SK-MEL-5 (cell line): ENCODE measurements at regions not wholly inside any gene's neighbourhood (a gene's known extent, or its start where the extent isn't known, plus 50 kb on each side); places are given as distances from the start of the nearest gene placed in this dataset.

Experiments
- DNase-seq: peaks from one replicate; pipeline ENCODE4 v3.0.0-alpha.2; 2016; ENCODE audit warnings: low read depth, low spot score
- in situ Hi-C: cut with HindIII; loops from 2 replicates; pipeline ENCODE4 v1.10.0; 2016; ENCODE audit warnings: low sequenced_read_pairs, high pct_unique_total_duplicates, low pct_unique_long_range_greater_than_20kb

GRCh38 chr2:146259816-146260215, 1585.0 kb upstream of the ACVR2A start:
- DNase-seq: no peak
- in situ Hi-C loops: no loop called here

DNA sequence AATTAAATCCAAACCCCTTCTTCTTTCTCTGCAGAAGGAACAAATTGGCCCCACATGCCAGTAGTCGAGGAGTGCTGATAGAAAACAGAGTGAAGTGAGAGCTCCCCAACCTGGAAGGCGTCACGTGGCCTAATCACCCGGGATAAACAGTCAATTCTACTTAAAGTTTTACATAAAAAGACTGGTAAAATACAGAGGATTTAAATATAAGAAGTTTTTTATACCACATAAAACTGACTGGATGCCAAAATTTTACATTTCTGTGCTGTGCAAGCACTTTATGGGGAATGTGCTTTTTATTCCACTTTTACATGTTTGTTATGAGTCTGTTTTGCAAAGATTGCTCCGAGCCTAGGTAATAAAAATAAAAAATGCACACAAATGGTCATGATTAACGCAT, 1586.8 kb upstream of the ACVR2A start:
- in situ Hi-C loops: no loop called here
- no peak for DNase-seq

- no peak for DNase-seq
- in situ Hi-C loops: no loop called here
Observed at GRCh38 chr2:146252119-146252518, 1592.7 kb upstream of the ACVR2A start.

DNA sequence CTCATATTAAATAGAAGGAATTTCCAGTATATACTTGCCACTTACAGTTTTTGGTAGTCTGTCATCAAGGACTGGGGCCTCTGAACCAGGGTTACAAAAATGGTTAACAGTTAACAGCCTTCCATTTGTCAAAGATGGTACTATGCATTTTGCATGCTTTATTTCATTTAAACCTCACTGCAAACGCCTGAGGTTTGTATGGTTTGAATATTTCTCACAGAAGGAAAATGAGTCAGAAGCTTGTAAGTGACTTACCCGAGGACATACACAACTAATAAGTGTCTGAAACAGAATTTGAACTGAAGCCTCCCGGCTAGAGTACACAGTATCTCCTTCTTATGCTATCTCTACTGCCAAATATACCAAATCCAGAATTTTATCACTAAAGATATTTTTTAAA, 1593.5 kb upstream of the ACVR2A start:
- in situ Hi-C loops: no loop called here
- no peak for DNase-seq

DNA sequence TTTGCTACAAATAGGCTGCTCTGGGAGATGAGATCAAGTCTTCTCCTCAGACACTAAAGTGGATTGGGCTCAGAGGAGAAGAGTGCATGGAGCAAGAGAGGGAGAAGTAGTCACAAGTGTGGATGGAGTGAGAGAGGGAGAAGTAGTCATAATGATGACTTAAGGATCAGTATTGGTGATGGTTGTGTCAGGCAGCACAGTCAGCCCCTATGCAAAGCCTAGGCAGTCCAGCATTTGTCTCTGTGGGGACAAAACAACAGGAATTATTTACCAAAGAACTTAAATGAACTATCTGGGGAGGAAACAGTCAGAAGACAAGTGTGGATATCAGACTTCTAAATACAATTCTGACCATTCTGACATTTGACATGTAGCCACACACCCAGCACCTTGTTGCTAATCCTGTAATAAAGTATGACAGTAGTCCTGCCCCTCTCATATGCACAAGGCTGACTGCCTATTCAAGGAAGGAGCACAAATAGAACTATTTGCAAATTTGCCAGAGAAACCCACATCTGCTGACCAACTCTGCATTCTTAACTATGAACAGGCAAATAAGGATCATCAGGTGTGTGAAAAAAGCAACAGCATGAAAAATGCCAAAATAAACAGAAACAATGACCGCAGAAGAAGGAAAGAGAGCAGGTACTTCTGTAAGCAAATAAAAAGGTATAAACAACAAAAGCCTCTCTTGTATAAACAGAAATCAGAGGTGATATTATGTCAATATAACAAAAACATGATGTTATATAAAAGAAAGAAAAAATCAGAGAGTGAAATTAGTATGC, 1597.9 kb upstream of the ACVR2A start:
- DNase-seq: no peak
- in situ Hi-C loops: no loop called here

DNA sequence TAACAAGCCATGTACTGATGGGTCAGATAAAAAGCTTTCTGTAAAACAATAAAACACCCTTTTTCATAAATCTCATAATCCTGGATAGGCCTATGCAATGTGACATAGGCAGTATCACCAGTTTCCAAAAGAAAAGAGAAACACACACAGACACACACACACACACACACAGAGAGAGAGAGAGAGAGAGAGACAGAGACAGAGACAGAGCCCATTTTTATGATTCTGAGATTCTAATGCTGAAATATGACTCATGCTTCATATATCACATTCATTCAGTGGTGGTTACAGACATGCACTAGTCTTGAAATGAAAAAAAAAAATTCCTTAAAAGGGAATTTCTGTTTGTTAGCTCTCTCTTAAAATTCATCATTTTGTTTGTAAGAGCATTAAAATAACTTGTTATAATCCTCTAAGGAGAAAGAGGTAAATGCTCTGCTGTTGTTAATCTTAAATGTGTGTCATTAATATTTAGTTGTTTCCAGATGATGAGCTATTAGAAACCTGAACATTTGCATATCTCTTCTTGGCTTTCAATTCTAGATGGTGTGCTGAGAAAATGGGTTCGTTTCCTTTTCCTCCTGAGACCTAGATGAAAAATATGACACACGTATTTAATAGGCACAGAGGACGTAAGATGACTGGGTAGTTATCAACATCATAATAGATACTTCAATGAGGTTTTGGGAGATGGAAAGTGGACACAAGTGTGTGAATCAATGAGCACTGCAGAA, 1598.7 kb upstream of the ACVR2A start:
- DNase-seq: no peak

GRCh38 chr2:146244830-146245229, 1600.0 kb upstream of the ACVR2A start:
- no peak for DNase-seq
- in situ Hi-C loops: no loop called here

More for the DNA sequence above, 1598.7 kb upstream of the ACVR2A start:
- in situ Hi-C loops: no loop called here

- DNase-seq: no peak
- in situ Hi-C loops: no loop called here
Observed at GRCh38 chr2:146244131-146244530, 1600.7 kb upstream of the ACVR2A start.

- in situ Hi-C loops: no loop called here
- DNase-seq: no peak
Observed at GRCh38 chr2:146241023-146241422, 1603.8 kb upstream of the ACVR2A start.

- DNase-seq: no peak
- in situ Hi-C loops: no loop called here
Observed at GRCh38 chr2:146240391-146240790, 1604.4 kb upstream of the ACVR2A start.

GRCh38 chr2:146239392-146240135, 1605.3 kb upstream of the ACVR2A start:
- in situ Hi-C loops: no loop called here
- no peak for DNase-seq

DNA sequence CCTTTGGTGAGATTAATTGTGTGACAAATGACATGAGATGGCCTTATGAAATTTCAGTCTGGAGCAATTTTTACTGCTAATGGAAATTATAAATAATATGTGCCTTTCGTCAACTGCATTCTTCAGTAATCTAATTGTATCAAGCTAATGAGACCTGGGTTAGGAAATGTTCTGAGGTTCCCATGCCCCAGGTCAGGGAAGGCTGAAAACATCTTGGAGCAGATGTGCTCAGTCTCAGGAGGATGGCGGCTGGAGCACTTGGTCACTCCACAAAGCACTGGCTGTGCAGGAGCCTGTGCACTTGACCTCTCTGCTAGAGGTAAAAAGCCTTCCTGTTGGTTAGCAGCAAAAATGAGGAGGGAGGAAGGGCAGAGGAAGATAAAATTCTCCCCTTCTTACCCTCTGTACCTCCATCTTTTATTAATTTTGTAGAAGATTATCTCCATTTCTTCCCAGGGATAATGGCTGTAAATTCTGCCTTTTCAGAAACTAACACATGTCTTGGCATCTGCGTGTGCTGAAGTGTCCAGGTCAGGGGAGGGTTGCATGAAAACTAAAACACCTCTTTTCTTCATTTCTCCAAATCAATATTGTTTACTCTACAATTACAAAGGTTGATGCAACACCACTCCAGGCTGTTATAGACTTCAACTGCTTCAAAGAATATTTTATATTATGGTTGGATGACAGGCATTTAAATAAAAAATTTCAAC, 1606.4 kb upstream of the ACVR2A start:
- DNase-seq: no peak
- in situ Hi-C loops: no loop called here

GRCh38 chr2:146235158-146235557, 1609.7 kb upstream of the ACVR2A start:
- in situ Hi-C loops: no loop called here
- DNase-seq: no peak

- no peak for DNase-seq
- in situ Hi-C loops: no loop called here
Observed at GRCh38 chr2:146229508-146230155, 1615.2 kb upstream of the ACVR2A start.

GRCh38 chr2:146228466-146229058, 1616.3 kb upstream of the ACVR2A start:
- in situ Hi-C loops: no loop called here
- DNase-seq: no peak

- in situ Hi-C loops: no loop called here
- DNase-seq: no peak
Observed at GRCh38 chr2:146228020-146228393, 1616.8 kb upstream of the ACVR2A start.
